ENCODE measurements at regions not wholly inside any gene's neighbourhood (a gene's known extent, or its start where the extent isn't known, plus 50 kb on each side); places are given as distances from the start of the nearest gene placed in this dataset.

- H3K27me3 ChIP-seq (ENCODE audit: control insufficient read depth, insufficient read depth, low read length) = no peaks in the 10 kb centered on the region
- no peaks in the 10 kb centered on the region for H3K36me3 ChIP-seq (ENCODE audit: control insufficient read depth, insufficient read depth, low read length)
- H3K4me1 ChIP-seq (ENCODE audit: control insufficient read depth, insufficient read depth, low read length) = peaks cover 8% of the 10 kb centered on the region
- H3K27ac ChIP-seq (ENCODE audit: low read length) = no peak overlapping the region
- no peaks in the 10 kb centered on the region for H3K9me3 ChIP-seq (ENCODE audit: control insufficient read depth, insufficient read depth, low read length)
- no peak for DNase-seq (ENCODE audit: low read depth, low spot score)
- H3K4me3 ChIP-seq (ENCODE audit: low read length) = no peak overlapping the region
- WGBS (ENCODE audit: insufficient coverage, insufficient read length) = no CpG with 5 or more reads among the region's 3 CpGs
Measured at GRCh38 chr13:99862244-99862643, 109.3 kb downstream of the ZIC5 start.

- no CpG with 5 or more reads among the region's 2 CpGs for WGBS (ENCODE audit: insufficient coverage, insufficient read length)
- no peaks in the 10 kb centered on the region for H3K36me3 ChIP-seq (ENCODE audit: control insufficient read depth, insufficient read depth, low read length)
- peaks cover 8% of the 10 kb centered on the region for H3K4me1 ChIP-seq (ENCODE audit: control insufficient read depth, insufficient read depth, low read length)
- no peak for DNase-seq (ENCODE audit: low read depth, low spot score)
- no peak overlapping the region for H3K4me3 ChIP-seq (ENCODE audit: low read length)
- no peaks in the 10 kb centered on the region for H3K9me3 ChIP-seq (ENCODE audit: control insufficient read depth, insufficient read depth, low read length)
- H3K27ac ChIP-seq (ENCODE audit: low read length) = no peak overlapping the region
- no peaks in the 10 kb centered on the region for H3K27me3 ChIP-seq (ENCODE audit: control insufficient read depth, insufficient read depth, low read length)
Measured at GRCh38 chr13:99861771-99862170, 109.8 kb downstream of the ZIC5 start.

DNA sequence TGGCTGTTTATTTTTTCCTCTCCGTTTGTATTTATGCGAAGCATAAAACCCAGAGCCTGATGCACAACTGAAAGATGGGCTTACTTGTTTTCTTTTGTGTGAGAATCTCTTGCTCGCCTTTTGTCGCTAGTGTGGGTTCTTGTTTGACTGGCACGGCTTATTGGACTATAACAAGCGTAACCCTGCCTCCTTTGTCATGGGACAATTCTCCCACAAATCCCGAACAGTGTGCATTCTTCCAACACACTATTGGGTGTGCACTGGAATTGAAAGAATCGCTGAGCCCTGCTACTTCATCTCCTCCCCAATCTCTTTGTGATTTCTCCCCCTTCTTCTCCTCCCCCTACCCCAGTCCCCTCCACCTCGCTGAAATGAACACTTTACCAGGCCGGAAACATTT is 110.8 kb downstream of the ZIC5 start:
- Histone ChIP-seq H3K27me3 (ENCODE audit: control insufficient read depth, insufficient read depth, low read length) (no peaks in the 10 kb centered on the region), H3K9me3 (ENCODE audit: control insufficient read depth, insufficient read depth, low read length) (no peaks in the 10 kb centered on the region), H3K36me3 (ENCODE audit: control insufficient read depth, insufficient read depth, low read length) (no peaks in the 10 kb centered on the region), H3K4me3 (ENCODE audit: low read length) (no peak overlapping the region), H3K4me1 (ENCODE audit: control insufficient read depth, insufficient read depth, low read length) (peaks cover 8% of the 10 kb centered on the region), H3K27ac (ENCODE audit: low read length) (no peak overlapping the region)
- no CpG with 5 or more reads among the region's 10 CpGs for WGBS (ENCODE audit: insufficient coverage, insufficient read length)
- no peak for DNase-seq (ENCODE audit: low read depth, low spot score)

GRCh38 chr13:99859178-99860177 is 112.1 kb downstream of the ZIC5 start:
- Histone ChIP-seq H3K9me3 (ENCODE audit: control insufficient read depth, insufficient read depth, low read length) (no peaks in the 10 kb centered on the region), H3K27me3 (ENCODE audit: control insufficient read depth, insufficient read depth, low read length) (no peaks in the 10 kb centered on the region), H3K4me3 (ENCODE audit: low read length) (no peak overlapping the region), H3K4me1 (ENCODE audit: control insufficient read depth, insufficient read depth, low read length) (peaks cover 6% of the 10 kb centered on the region; the same call in 1 of the 2 replicates), H3K36me3 (ENCODE audit: control insufficient read depth, insufficient read depth, low read length) (no peaks in the 10 kb centered on the region), H3K27ac (ENCODE audit: low read length) (no peak overlapping the region)
- DNase-seq (ENCODE audit: low read depth, low spot score) = no peak
- no CpG with 5 or more reads among the region's 18 CpGs for WGBS (ENCODE audit: insufficient coverage, insufficient read length)

- Histone ChIP-seq H3K27ac (ENCODE audit: low read length) (no peak overlapping the region), H3K9me3 (ENCODE audit: control insufficient read depth, insufficient read depth, low read length) (no peaks in the 10 kb centered on the region), H3K36me3 (ENCODE audit: control insufficient read depth, insufficient read depth, low read length) (no peaks in the 10 kb centered on the region), H3K27me3 (ENCODE audit: control insufficient read depth, insufficient read depth, low read length) (no peaks in the 10 kb centered on the region), H3K4me1 (ENCODE audit: control insufficient read depth, insufficient read depth, low read length) (peaks cover 9% of the 10 kb centered on the region), H3K4me3 (ENCODE audit: low read length) (no peak overlapping the region)
- no peak for DNase-seq (ENCODE audit: low read depth, low spot score)
Measured at GRCh38 chr13:99857738-99858137, 113.8 kb downstream of the ZIC5 start.

DNA sequence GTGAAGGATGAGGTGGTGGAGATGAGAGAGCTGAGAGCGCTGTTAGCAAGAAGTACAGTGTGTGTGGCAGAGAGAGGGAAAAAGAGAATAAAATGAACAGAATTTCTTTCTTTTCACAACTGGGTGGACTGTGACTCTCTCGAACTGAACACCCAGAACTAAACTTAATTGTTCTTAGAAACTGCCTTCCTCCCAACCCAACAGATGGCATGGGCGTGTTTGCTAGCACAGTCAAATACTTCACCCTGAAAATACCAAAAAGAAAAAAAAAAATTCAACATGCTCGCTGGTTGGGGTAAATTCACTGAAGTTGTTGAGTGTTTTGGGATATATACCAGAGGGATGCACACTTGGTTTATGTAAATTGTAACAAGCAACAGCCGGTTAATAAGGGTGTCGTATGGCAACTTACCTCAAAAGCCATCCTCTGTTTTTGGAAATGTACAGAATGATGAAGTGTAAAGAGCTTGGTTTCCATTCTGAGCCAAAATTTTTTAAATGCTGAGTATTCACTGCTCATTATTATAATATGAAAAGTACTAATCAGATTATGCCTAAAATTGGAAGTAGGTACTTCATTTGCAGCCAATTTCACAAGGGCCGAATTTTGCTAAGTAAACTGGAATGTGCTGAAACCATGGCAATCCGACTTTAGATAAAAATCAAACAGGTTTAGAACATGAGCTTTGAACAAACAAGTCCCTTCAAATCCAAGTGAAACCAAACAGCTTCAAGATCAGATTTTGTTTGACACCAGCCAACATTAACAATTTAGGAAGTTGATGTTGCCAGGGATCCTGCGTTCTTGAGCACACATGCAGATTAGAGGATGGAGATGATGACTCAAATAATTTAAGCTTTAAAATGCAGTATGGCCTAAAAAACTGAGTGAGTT is 115.8 kb downstream of the ZIC5 start:
- Histone ChIP-seq H3K27ac (ENCODE audit: low read length) (no peak overlapping the region), H3K4me1 (ENCODE audit: control insufficient read depth, insufficient read depth, low read length) (peaks cover 6% of the 10 kb centered on the region), H3K27me3 (ENCODE audit: control insufficient read depth, insufficient read depth, low read length) (no peaks in the 10 kb centered on the region), H3K9me3 (ENCODE audit: control insufficient read depth, insufficient read depth, low read length) (no peaks in the 10 kb centered on the region), H3K36me3 (ENCODE audit: control insufficient read depth, insufficient read depth, low read length) (no peaks in the 10 kb centered on the region), H3K4me3 (ENCODE audit: low read length) (no peak overlapping the region)
- WGBS (ENCODE audit: insufficient coverage, insufficient read length) = 100% methylated on average over 1 of the region's 9 CpGs
- no peak for DNase-seq (ENCODE audit: low read depth, low spot score)

DNA sequence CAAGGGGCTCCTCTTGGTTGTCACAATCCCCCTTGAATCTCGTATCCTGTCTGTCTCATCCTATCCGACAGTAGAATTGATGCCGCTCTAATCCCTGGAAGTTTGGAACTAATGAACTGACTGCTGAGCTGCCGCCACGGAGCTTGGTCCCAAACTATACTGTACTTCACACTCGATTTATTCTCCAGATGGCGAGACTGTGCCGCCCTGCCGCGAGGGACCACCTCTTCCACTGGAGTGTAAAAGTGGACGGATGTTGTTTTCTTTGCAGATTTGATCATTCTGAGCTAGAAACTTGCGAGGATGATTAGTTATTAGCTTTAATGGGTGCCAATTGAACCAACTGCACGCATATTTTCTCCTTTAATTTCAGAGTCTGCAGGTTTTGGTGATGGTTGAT is 117.2 kb downstream of the ZIC5 start:
- Histone ChIP-seq H3K27me3 (ENCODE audit: control insufficient read depth, insufficient read depth, low read length) (no peaks in the 10 kb centered on the region), H3K4me1 (ENCODE audit: control insufficient read depth, insufficient read depth, low read length) (peaks cover 5% of the 10 kb centered on the region), H3K27ac (ENCODE audit: low read length) (no peak overlapping the region), H3K9me3 (ENCODE audit: control insufficient read depth, insufficient read depth, low read length) (no peaks in the 10 kb centered on the region), H3K36me3 (ENCODE audit: control insufficient read depth, insufficient read depth, low read length) (no peaks in the 10 kb centered on the region), H3K4me3 (ENCODE audit: low read length) (no peak overlapping the region)
- WGBS (ENCODE audit: insufficient coverage, insufficient read length) = no CpG with 5 or more reads among the region's 13 CpGs
- DNase-seq (ENCODE audit: low read depth, low spot score) = no peak

DNA sequence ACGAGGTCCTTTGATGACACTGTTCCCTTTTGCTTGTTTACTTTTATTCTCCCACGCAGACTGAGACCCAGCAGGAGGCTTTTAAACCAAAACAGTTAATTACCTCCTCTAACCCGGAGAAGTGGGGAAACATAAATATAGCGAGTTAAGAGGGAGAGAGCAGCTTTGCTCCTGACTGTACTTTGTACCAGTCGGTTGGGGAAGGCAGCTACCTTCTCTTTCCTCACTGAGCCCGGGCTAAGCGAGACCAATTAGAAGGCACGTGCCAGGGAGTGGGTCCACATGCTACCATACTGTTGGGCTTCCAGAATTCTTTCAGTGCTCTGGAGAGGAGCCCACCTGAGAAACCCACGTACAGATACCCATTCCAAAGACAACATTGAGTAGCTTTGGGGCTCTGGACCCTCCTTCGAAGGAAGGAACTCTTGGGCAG is 124.2 kb downstream of the ZIC5 start:
- DNase-seq (ENCODE audit: low read depth, low spot score) = no peak
- no peaks in the 10 kb centered on the region for H3K27me3 ChIP-seq (ENCODE audit: control insufficient read depth, insufficient read depth, low read length)
- H3K27ac ChIP-seq (ENCODE audit: low read length) = no peak overlapping the region
- no peaks in the 10 kb centered on the region for H3K36me3 ChIP-seq (ENCODE audit: control insufficient read depth, insufficient read depth, low read length)
- H3K9me3 ChIP-seq (ENCODE audit: control insufficient read depth, insufficient read depth, low read length) = no peaks in the 10 kb centered on the region
- H3K4me1 ChIP-seq (ENCODE audit: control insufficient read depth, insufficient read depth, low read length) = no peaks in the 10 kb centered on the region
- no CpG with 5 or more reads among the region's 10 CpGs for WGBS (ENCODE audit: insufficient coverage, insufficient read length)
- H3K4me3 ChIP-seq (ENCODE audit: low read length) = no peak overlapping the region

DNA sequence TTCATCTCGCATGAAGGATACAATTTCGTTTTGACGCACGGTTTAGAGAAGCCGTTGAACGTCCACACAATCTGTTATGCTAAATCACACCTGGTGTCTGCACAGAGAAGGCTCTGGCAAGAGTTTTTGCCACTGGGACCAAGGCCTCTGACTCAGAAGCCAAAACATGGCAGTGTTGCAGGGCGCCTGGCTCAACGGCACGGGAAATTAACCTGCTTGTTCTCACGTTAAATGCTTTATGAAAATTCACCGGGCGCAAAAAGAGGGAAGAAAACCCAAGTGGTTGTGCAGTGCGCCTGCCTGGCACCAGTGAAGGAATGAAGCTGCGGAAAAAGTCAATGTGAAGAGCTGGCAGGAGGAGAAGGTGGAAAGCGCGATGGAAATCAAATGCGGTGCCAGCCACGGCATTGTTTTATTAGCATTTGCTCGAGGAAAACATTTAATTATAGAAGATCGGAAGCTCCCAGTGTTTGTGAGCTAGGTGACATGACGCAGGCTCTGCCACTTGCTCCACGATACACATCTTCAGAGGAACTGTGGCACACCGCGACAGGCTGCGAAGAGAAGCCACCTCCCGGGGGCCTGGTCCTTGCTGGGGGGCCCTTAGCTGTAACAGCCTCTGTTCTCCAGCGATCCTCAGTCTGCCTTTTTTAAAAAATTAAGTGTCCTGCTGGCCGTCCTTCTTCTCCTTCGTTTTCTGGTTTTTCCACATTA is 126.2 kb downstream of the ZIC5 start:
- no peak for DNase-seq (ENCODE audit: low read depth, low spot score)
- no CpG with 5 or more reads among the region's 29 CpGs for WGBS (ENCODE audit: insufficient coverage, insufficient read length)
- Histone ChIP-seq H3K27ac (ENCODE audit: low read length) (no peak overlapping the region), H3K27me3 (ENCODE audit: control insufficient read depth, insufficient read depth, low read length) (no peaks in the 10 kb centered on the region), H3K9me3 (ENCODE audit: control insufficient read depth, insufficient read depth, low read length) (no peaks in the 10 kb centered on the region), H3K4me1 (ENCODE audit: control insufficient read depth, insufficient read depth, low read length) (no peaks in the 10 kb centered on the region; the same call in 1 of the 2 replicates), H3K4me3 (ENCODE audit: low read length) (no peak overlapping the region), H3K36me3 (ENCODE audit: control insufficient read depth, insufficient read depth, low read length) (no peaks in the 10 kb centered on the region)

- WGBS (ENCODE audit: insufficient coverage, insufficient read length) = no CpG with 5 or more reads among the region's 8 CpGs
- Histone ChIP-seq H3K9me3 (ENCODE audit: control insufficient read depth, insufficient read depth, low read length) (no peaks in the 10 kb centered on the region), H3K27ac (ENCODE audit: low read length) (no peak overlapping the region), H3K36me3 (ENCODE audit: control insufficient read depth, insufficient read depth, low read length) (no peaks in the 10 kb centered on the region), H3K27me3 (ENCODE audit: control insufficient read depth, insufficient read depth, low read length) (no peaks in the 10 kb centered on the region), H3K4me1 (ENCODE audit: control insufficient read depth, insufficient read depth, low read length) (no peaks in the 10 kb centered on the region; the same call in 1 of the 2 replicates), H3K4me3 (ENCODE audit: low read length) (no peak overlapping the region)
- no peak for DNase-seq (ENCODE audit: low read depth, low spot score)
Measured at GRCh38 chr13:99844421-99844820, 127.1 kb downstream of the ZIC5 start.
